ENCODE measurements at regions not wholly inside any gene's neighbourhood (a gene's known extent, or its start where the extent isn't known, plus 50 kb on each side); places are given as distances from the start of the nearest gene placed in this dataset.

DNA sequence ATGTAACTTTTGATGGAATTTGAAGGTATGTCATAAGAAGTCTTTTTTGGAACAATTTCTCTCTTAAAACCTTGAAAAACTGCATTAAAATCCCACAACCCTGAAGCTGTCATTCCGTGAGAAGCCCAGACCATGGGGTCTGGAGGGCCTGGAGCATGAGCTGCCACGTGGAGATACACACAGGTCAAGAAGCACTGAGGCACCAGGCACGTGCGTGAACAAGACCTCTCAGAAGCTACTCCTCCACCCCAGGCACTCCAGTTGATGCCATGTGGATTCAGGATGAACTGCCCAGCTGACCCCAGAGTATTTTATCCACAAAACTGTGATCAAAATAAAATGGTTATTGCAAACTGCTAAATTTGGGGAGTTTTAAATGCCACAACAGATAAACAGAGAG lies 227.5 kb upstream of the BRINP1 start:
- Mint-ChIP-seq H3K36me3 (no peaks in the 10 kb centered on the region), H3K9me3 (peaks cover 5 to 10% of the 10 kb centered on the region in 2 donors), H3K27ac (no peak overlapping the region)
- DNase-seq (ENCODE audit: low spot score in 2 of 2) (no peak), ATAC-seq (no peak)

DNA sequence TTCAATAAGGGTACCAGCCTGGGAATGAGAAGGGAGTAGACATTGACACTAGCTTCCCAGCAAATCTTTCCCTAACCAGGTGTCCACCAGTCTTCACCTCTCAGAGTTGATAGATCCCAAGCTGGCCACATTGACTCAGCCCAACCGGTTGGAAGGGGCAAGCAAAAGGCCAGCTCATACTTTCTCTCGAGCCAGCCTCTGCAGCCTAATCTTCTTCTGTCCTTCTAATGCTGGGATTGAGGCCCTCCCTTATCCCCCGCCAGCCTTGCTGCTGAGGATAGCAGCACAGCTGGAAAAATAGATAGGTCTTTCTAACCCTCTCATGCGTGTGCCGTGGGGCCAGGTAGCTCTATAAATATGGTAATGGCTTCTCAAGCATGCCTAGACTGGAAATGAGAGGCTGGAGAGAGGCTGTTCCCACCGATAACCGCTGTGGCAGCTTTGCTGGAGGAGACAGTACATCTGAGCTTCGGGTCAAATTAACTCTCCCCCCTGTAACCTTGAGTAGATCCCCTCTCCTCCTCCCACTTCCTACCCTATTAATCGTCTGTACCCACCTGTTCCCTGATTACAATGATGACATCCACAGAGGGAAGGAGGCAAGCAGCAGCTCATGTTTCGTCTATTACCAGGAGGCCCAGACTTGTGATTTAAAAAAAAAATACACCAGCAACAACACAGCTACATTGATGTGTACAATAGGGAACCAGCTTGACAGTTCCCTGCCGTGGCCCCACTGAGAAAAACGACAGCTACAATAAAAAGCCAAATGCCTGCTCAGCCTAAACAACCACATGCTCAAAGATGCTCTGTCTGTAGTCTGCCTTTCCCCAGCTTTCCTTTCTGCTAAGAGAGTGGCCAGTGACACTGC lies 219.9 kb upstream of the BRINP1 start:
- no peak for ATAC-seq
- H3K27ac Mint-ChIP-seq, result no peak overlapping the region
- H3K9me3 Mint-ChIP-seq, result peaks cover 20% of the 10 kb centered on the region in 2 donors
- H3K36me3 Mint-ChIP-seq, result peaks cover 0 to 6% of the 10 kb centered on the region in 2 donors
- no peak for DNase-seq (ENCODE audit: low spot score in 2 of 2)

DNA sequence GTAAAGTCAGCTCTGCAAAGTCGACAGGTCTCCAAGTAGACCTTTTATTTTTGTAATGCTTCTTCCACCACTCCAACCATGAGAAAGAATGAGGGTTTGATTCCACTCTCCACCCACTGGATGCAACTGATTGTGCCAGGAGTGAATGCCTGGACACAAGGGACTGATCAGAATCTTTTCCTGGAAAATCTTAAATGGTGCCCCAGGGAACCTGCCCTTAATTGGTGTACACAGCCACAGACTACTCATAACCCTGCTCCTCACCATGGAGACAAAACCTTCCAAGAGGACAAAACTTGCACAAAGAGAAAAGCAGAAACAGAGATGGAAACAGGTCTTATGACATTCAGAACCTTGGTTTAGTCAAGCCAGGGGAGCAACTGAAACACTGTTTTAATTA lies 208.6 kb upstream of the BRINP1 start:
- H3K27ac Mint-ChIP-seq, result no peak overlapping the region
- ATAC-seq (no peak), DNase-seq (ENCODE audit: low spot score in 2 of 2) (no peak)
- H3K9me3 Mint-ChIP-seq, result peaks cover 0 to 5% of the 10 kb centered on the region in 2 donors
- H3K36me3 Mint-ChIP-seq, result no peaks in the 10 kb centered on the region

DNA sequence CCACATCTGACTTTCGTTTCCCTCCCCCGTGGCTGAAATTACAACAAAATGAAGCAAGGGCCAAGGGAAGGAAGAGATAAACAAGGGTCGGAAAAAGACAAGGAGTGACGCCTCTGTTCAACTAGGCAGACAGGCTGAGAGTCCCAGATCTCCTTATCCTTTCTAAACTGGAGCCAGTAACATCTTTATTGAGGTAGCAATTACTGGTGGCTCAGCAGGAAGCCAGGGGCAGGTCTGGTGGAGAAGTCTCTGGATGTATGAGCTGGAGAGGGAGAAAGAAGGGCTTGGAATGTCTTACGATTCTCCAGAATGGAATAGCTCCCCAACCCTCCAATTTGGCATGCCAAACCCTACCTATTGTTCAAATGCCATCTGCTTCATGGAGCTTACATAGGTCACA lies 190.8 kb upstream of the BRINP1 start:
- Mint-ChIP-seq H3K36me3 (no peaks in the 10 kb centered on the region), H3K9me3 (peaks cover under 1 to 4% of the 10 kb centered on the region in 2 donors), H3K27ac (no peak overlapping the region)
- ATAC-seq (no peak), DNase-seq (ENCODE audit: low spot score in 2 of 2) (no peak)

DNA sequence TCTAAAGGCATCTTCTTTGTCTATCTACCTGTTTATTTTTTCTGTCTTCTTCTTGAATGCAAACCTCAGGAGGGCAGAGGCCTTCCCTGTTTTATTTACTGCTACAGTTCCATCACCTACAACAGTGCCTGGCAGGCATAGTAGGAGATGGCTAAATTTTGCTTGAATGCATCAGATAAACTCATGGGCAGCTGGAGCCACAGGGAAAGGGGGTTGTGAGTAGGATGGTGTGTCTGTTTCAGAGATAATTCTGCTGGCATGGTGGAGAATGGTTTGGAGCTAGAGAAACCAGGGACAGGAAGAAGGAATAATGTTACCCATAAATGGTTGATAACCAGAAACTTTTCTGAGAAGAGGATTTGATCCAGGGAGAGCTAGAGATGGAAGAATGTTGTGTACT lies 189.8 kb upstream of the BRINP1 start:
- peaks cover 0 to 4% of the 10 kb centered on the region in 2 donors for H3K9me3 Mint-ChIP-seq
- DNase-seq (ENCODE audit: low spot score in 2 of 2), result no peak
- no peaks in the 10 kb centered on the region for H3K36me3 Mint-ChIP-seq
- no peak overlapping the region for H3K27ac Mint-ChIP-seq
- no peak for ATAC-seq

DNA sequence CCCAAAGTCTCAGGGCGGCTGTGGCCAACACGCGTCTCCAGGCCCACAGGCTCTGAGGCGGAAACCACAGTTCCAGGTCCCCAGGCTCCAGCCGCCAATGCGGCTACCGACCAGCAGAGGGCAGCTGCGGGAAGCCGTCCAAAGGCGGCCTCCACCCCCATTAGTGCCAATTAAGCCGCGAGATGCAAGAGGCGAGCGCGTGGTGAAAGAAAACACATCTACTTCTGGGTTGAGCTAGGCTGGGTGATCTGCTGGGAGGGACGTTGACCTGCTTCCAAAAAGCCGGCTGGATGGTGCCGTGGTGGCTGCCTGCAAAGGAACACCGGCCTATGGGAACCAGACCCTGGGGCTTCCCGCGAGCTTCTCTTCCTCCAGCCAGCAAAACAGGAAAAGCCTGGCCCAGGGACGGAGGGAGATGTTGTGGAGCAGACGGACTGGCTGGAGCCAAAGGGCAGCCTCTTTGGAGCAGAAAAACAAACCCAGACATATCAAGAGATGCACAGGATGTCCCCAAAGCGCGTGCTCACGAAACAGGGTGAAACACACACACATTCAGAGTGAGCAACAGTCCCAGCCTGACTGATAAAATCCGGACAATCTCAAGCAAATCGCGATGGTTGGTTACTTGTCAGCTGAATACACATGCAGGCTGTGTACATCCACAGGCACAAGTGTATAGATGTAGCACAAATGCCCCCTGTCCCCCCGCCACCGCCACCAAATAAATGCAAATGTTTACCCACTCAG lies 187.1 kb upstream of the BRINP1 start:
- DNase-seq (ENCODE audit: low spot score in 2 of 2) (peak in 1 of 2 donors; percentile 62), ATAC-seq (peak; percentile 46 to 78)
- Mint-ChIP-seq H3K9me3 (peaks cover 4% of the 10 kb centered on the region in 2 donors), H3K36me3 (no peaks in the 10 kb centered on the region), H3K27ac (no peak overlapping the region)

DNA sequence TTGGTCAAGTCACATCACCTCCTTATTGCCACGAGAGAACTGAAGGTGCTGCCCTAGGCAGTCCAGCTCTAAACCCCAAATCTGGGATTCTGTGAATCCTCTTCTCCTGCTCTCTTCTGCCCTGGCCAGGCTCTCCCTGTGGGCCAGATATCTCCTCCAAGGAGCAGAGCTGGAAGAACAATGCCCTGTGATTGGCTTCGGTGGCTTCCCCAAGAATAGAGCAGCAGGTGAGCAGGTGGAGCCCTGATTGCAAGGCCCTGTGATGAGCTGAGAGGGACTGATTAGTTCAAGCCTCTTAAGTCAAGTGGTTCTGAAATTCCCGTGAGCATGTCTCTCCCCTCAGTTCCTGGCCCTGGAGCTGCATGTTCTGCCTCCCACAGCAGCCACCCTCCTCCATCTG lies 175.3 kb upstream of the BRINP1 start:
- peaks cover 7 to 11% of the 10 kb centered on the region in 2 donors for H3K9me3 Mint-ChIP-seq
- no peaks in the 10 kb centered on the region for H3K36me3 Mint-ChIP-seq
- no peak for DNase-seq (ENCODE audit: low spot score in 2 of 2)
- H3K27ac Mint-ChIP-seq, result no peak overlapping the region
- no peak for ATAC-seq

DNA sequence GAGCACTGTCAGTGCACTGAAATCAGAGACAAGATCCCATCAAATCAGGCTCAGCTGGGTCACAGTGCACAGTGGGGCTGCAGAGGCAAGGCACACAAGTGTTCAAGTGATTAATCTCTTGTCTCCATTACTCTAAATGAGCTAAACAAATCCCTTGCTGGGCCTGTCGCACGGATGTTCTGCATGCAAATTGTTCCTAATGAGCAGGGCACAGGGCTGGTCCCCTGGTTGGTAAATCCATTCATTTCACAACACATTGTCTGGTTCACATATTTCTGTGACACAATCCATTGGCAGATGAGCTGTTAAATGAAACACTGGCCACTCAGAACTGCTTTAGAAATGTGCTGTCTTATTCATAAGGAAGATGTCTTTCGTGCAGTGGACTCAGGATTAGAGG lies 167.9 kb upstream of the BRINP1 start:
- ATAC-seq (no peak), DNase-seq (ENCODE audit: low spot score in 2 of 2) (no peak)
- Mint-ChIP-seq H3K36me3 (no peaks in the 10 kb centered on the region), H3K27ac (no peak overlapping the region), H3K9me3 (peaks cover 0 to 3% of the 10 kb centered on the region in 2 donors)

DNA sequence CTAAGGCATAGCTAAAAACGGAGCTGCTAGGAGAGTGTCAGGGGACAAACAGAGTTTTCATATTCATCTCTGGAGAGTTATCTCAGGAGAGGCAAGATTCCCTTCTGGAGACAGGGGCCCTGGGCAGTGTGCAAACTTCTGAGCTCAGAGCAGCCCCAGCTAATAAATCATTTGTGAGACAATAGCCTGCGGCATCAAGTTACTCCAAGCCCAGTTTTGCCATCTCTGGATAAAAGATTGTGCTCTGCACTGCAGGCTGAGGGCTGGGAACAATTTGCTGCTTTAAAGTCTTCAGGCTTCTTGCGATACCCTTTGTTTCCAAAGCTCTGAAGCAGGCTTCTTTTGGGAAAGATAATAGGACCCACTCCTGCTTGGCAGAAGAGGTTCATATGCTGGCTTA lies 164.3 kb upstream of the BRINP1 start:
- no peak for ATAC-seq
- Mint-ChIP-seq H3K9me3 (no peaks in the 10 kb centered on the region), H3K36me3 (no peaks in the 10 kb centered on the region), H3K27ac (no peak overlapping the region)
- DNase-seq (ENCODE audit: low spot score in 2 of 2), result no peak

DNA sequence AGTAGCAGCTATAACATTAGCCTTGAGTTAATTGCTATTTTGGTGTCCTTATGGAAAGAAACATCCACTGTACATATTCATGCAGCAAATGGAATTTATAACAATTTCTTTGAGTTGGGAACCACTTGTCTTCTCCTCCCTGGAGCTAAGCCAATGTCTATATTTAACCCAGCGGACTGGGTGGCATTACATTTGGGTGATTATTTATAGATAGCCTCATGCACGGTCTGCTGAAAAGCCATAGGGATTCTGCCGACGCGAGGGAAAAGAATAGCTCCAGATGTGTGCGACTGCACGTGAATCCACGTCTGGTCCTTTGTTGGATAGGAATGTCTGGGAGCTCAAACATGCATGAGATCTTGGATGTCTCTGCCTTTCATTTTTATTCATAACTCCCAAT lies 157.5 kb upstream of the BRINP1 start:
- ATAC-seq (no peak), DNase-seq (ENCODE audit: low spot score in 2 of 2) (no peak)
- H3K9me3 Mint-ChIP-seq, result peaks cover 0 to 5% of the 10 kb centered on the region in 2 donors
- H3K36me3 Mint-ChIP-seq, result no peaks in the 10 kb centered on the region
- no peak overlapping the region for H3K27ac Mint-ChIP-seq

DNA sequence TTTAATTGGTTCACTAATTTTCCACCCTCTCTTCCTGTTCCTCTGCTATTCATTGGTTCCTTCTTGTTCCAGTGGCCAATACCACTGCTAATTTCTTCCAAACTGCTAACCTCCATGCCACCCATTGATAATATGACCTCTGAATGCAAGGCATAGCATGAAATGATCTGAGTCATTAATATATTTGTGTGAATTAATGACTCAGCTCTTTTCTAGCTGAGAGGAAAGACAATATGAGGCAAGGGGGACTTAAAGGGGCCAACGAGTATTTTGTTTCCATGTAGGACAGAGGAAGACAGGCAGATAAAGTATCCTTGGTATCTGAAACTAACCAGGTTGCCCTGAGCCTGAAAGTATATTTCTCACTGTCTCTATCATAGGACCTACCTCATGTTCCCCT lies 154.3 kb upstream of the BRINP1 start:
- peaks cover 8 to 12% of the 10 kb centered on the region in 2 donors for H3K9me3 Mint-ChIP-seq
- no peak overlapping the region for H3K27ac Mint-ChIP-seq
- H3K36me3 Mint-ChIP-seq, result no peaks in the 10 kb centered on the region
- ATAC-seq (no peak), DNase-seq (ENCODE audit: low spot score in 2 of 2) (no peak)

DNA sequence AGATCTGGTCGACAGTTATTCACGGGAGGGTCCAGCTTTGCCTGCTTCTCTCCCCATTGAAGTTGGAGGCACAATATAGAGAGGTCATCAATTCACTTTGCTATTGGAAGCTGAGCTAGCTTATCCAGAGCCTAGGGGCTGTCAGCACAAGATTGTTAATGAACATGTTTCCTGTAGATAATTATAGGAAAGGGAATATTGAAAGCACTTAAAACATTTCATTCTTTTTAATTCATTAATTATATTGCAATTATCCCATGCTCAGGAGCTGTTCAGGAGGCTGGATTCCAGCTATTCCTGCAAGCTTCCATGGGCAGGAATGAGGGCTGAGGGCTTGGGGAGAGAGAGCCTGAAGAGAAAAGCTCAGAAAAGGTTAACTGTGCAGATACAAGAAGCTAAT lies 153.1 kb upstream of the BRINP1 start:
- Mint-ChIP-seq H3K9me3 (peaks cover 8 to 12% of the 10 kb centered on the region in 2 donors), H3K36me3 (no peaks in the 10 kb centered on the region), H3K27ac (no peak overlapping the region)
- DNase-seq (ENCODE audit: low spot score in 2 of 2) (no peak), ATAC-seq (no peak)

DNA sequence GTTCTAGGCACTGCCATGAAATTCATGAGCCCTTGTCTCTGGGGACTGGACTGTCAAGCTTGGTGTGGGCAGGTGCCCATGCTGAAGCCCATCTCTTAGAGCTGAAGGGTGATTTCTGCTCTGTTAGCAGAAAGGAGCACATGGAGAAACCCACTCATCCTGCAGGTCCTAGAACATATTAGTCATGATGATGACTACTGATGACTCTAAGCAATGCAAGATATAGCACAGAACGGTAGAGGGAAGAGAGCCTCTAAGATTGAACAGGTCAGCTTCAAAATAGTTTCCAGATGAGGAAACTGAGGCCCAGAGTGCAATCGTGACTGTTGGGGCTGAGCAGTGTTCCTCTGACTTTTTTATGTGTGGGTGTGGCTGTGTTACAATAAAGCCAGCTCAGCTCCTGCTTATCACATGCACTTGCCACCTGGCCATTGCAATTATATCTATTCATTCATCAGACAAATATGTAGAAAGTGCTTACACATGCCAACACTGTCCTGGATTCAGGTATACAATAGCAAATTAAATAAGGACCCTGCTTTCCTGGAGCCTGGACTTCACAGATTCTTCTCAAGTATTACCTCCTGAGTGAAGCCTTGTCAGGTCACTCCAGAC lies 140.2 kb upstream of the BRINP1 start:
- no peak for ATAC-seq
- no peak for DNase-seq (ENCODE audit: low spot score in 2 of 2)
- Mint-ChIP-seq H3K27ac (no peak overlapping the region), H3K9me3 (peaks cover 15 to 26% of the 10 kb centered on the region in 2 donors), H3K36me3 (peaks cover 0 to 4% of the 10 kb centered on the region in 2 donors)

DNA sequence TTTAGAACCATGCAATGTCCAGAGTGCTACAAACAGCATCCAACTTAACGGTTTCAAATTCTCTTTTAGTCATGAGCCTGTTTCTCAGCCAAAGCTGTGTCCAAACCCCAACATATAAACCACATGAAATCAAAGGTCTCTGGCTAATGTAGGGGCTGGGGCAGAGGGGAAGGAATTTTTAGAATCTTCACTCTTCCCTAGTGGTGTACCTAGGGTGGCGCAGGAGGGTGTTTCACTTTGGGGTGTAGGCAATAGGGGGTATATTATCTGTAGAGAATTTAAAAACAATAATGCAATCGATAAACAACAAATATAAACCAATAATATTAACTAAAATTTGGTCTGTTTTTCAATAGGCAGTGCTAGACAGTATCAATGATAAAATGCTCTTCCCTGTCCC lies 132.1 kb upstream of the BRINP1 start:
- Mint-ChIP-seq H3K36me3 (peaks cover 0 to 4% of the 10 kb centered on the region in 2 donors), H3K27ac (no peak overlapping the region)

DNA sequence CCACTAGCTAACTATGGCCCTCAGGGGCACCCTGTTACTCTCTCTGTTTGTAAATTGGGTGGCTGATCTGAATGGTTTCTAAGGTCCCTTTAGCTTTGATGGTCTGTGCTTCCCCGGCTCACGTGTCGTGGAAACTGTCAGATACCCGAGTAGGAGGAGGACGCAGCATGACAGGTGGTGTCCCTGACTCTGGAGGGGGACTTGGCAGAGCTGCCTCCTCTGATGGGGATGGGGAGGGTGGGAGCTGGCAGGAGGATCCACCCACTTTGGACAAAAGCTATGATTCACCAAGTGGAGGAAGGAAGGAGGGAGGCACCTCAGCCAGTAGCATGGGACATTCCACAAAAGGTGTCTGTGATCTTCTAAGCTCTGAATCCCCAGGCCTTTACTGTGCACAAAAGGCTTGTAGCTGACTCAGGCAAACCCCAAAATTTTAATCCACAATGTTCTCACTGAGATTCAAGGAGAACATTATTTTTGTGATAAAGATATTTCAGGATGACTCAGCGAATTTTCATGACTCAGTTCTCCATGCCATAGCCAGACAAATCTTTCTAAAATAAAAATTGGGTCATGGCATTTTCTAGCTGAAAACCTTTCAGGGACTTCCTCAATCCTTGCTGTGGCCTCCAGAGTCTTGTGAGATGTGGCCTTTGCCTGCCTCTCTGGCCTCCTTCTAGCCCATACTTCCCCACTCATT lies 131.0 kb upstream of the BRINP1 start:
- peaks cover 0 to 4% of the 10 kb centered on the region in 2 donors for H3K36me3 Mint-ChIP-seq
- peaks cover 17 to 35% of the 10 kb centered on the region in 2 donors for H3K9me3 Mint-ChIP-seq
- ATAC-seq, result no peak
- H3K27ac Mint-ChIP-seq, result no peak overlapping the region
- DNase-seq (ENCODE audit: low spot score in 2 of 2), result no peak

More for the DNA sequence above, 132.1 kb upstream of the BRINP1 start:
- H3K9me3 Mint-ChIP-seq, result peaks cover 17 to 30% of the 10 kb centered on the region in 2 donors
- DNase-seq (ENCODE audit: low spot score in 2 of 2) (no peak), ATAC-seq (no peak)

DNA sequence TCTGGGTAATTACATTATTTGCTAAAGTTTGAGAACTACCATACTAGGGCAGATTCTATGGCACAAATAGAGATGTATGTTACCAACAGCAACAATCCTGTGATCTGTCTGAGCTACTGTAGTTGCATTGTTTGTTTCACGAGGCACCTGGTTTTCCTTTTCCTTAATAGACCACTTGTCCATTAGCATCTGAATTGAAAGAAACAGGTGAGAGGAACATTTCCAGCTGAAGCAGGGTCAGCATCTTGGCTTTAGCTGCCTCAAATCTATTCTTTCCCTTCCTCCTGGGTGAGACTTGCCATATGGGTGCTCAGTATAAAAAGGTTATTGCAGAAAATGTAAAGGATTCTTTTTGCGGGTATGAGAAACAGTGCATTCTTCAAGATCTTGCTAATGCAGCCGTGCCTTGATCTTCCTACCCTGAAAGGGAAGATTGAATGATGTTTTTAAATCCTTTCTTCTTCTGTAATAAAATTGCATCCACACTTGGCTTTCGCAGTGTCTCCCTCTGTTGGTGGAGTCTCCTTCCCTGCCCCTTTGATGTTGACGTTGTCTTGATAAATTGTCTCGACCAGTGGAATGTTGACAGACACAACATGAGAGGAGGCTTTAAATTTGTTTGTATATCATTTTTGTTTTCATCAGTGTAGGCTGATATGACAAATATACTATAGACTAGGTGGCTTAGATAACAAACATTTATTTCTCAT lies 118.0 kb upstream of the BRINP1 start:
- no peak for DNase-seq (ENCODE audit: low spot score in 2 of 2)

More for the DNA sequence above, 118.0 kb upstream of the BRINP1 start:
- Mint-ChIP-seq H3K36me3 (peaks cover 0 to 4% of the 10 kb centered on the region in 2 donors), H3K27ac (no peak overlapping the region), H3K9me3 (peaks cover 12 to 19% of the 10 kb centered on the region in 2 donors)
- no peak for ATAC-seq
